ELR (cell line): ENCODE measurements at regions not wholly inside any gene's neighbourhood (a gene's known extent, or its start where the extent isn't known, plus 50 kb on each side); places are given as distances from the start of the nearest gene placed in this dataset.
"Not testable (repeated sequence)": the region's sequence is repeated elsewhere in the genome, so short reads cannot be mapped to it uniquely, and the experiment has no call there.

ENCODE experiments used
- DNase-seq: peaks from one replicate; pipeline ENCODE4 v3.0.0-alpha.2; 2015; ENCODE audit warnings: low read depth

- no peak for DNase-seq
Measured at GRCh38 chr12:67842124-67842523, 147.1 kb upstream of the IFNG-AS1 start.

- DNase-seq = no peak
Measured at GRCh38 chr12:67843257-67843656, 146.0 kb upstream of the IFNG-AS1 start.

DNA sequence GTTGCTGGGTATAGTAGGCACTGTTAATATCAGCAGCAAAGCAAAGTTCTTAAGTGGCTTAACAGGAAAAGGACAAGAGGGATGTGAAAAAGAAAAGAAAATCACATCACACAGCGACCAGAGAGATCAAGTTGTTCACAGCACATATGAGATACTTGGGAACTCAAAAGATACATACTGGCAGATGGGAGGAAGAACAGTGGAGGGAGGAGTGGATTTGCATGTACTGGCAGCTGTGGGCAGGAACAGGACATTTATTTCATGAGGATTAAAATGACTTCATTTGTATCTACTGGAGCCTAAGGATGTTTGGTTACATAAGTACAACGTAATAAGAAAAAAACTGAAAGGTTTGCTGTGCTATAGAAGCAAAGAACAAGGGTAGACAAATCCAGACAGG is 136.5 kb upstream of the IFNG-AS1 start:
- DNase-seq = no peak

DNA sequence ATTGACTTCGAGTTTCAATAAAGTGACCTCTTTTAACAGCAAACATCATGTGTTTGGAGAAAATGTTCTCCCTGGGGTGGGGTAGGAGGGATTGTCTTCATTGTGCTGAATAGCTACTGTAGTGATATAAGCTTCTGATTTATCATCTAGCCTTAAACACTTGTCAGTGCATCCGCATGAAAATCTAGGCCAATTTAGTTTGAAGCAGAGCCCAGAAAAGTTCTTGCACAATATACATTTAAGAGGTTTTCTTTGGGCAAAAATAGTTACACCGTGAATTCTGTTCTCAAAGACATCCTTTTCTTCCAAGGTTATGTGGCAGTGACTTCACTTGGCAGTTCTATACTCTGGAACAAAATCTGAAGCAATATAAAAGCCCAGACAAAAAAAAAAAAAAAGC is 136.0 kb upstream of the IFNG-AS1 start:
- DNase-seq = no peak

DNA sequence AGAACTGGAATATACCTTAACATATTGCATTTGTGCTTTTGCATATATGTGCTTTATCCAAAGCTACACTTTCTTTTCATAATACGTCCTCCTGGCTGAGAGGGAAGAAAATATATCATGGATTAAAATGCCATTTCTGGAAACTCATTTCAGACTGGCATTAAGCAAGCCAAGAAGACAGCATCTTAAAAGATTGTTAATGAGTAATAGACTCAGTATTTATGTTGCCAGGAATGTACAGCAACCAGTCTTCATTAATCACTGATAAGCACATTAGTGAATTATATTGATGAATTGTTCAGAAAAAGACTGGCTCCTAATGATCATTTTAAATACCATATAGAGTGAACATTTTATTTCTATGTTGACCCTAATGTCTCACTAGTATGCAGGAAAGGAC is 134.9 kb upstream of the IFNG-AS1 start:
- no peak for DNase-seq

GRCh38 chr12:67855103-67855502 is 134.1 kb upstream of the IFNG-AS1 start:
- DNase-seq = peak; percentile 3

DNA sequence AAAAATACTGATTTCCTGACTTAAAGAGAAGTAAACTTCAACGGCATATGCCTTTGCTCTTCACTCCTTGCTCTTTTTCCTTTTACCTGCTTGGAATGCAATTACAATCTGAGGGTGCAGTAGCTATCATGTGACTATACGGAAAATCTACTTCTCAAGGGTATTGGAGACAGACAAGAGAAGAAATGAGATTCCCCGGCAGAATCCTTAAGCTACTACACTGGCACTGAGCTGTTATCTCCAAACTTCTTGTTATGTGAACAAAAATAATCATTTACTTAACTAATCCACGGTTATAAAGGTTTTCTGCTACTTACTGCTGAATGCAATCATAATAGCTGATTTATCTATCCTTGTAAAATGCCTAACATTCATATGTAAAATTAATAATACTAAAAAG is 118.0 kb upstream of the IFNG-AS1 start:
- DNase-seq = no peak

- no peak for DNase-seq
Measured at GRCh38 chr12:67873355-67873754, 115.9 kb upstream of the IFNG-AS1 start.

GRCh38 chr12:67876305-67876915 is 112.8 kb upstream of the IFNG-AS1 start:
- DNase-seq = no peak

DNA sequence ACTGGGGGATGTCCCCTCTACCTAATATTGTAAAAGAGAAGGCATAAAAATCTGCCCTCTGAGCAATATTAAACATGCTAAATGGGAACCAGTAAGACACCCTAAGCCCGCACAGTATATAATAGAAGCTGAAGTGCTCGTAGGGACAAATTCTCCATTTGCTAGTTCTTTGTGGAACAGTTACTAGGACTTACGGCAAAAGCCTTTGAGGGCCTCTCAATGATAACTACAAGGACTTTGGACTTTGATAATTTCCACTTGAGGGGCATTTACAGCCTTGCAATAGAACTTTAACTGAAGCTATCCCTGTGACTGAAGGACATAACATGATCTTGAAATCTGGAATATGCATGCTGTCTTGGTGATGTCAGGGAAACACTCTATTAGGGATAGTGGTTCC is 111.5 kb upstream of the IFNG-AS1 start:
- DNase-seq = no peak

DNA sequence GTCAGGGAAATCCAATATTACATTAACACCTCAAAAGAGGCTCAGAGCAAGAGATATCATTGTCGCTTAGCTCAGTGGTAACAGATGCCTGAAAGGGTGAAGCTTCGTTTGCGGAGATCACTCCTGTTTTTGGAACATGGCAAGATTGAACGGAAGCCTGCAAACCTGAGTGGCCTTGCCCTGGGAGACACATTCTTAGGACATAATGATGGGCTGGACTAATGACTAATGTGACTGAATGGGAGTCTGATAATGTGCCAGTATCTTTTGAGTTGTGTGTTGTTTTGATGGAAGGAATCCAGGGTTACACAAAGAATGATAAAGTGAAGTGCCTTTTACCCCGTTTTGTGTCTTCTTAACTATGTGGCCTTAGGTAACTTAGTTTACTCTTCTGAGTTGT is 109.3 kb upstream of the IFNG-AS1 start:
- DNase-seq = no peak

DNA sequence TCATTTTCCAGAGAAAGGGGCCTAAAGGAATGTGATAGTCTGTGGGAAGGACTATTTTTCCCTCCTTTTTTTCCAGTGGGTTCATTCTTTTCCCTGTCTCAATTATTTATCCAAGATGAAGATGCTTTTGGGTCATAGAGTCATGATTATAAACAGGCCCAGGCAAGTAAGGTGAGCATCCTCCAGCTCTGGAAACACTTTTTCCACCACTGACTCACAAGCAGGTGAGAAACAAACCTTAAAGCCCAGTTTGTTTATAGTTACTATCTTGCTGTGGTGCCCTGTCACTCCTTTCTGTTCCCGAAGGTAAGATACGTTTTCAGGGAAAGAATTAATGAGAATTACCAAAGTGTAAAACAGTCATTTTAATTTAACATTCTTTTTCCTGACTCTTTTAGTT is 107.7 kb upstream of the IFNG-AS1 start:
- no peak for DNase-seq

- DNase-seq = no peak
Measured at GRCh38 chr12:67884596-67884995, 104.7 kb upstream of the IFNG-AS1 start.

DNA sequence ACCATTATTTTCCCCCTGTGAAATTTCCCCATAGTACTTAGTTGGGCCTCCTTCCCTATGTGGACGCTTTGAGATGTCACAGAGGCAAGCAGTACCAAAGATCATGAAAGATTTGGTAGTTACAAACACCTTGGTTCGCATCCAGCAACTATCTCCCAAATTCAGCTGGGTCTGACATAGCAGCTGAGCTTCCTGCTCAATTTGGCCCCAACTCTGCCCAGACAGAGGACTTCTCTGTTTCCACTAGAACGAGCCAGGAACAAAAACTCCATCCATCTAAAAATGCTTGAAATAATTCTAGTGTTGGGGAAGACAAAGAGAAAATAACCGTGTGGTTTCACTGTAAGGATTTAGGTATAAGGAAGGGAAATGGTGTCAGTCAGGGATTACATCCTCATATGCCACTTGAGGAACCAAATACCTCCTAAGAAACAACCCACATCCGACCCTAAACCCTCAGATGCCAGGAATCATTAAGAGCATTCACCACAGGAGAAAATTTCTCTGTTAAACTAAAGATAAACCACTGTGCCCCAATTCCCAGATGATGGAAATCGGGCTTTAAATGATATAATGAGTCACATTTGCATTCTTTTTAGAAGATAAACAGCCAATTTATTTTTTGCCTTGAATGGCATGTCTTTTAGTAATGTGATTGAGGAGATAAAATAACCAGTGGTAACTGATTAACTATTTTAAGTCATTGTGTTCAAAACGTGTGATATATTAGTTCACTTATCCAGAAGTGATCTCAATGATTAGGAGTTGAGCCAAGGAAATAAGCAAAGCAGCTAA is 103.7 kb upstream of the IFNG-AS1 start:
- DNase-seq = peak; percentile 3

GRCh38 chr12:67887065-67887464 is 102.2 kb upstream of the IFNG-AS1 start:
- no peak for DNase-seq

GRCh38 chr12:67889931-67890330 is 99.3 kb upstream of the IFNG-AS1 start:
- DNase-seq = no peak

GRCh38 chr12:67890726-67891258 is 98.5 kb upstream of the IFNG-AS1 start:
- DNase-seq = no peak

GRCh38 chr12:67891596-67891995 is 97.7 kb upstream of the IFNG-AS1 start:
- DNase-seq = no peak

GRCh38 chr12:67892259-67893021 is 96.8 kb upstream of the IFNG-AS1 start:
- no peak for DNase-seq

- no peak for DNase-seq
Measured at GRCh38 chr12:67893022-67893580, 96.1 kb upstream of the IFNG-AS1 start.

DNA sequence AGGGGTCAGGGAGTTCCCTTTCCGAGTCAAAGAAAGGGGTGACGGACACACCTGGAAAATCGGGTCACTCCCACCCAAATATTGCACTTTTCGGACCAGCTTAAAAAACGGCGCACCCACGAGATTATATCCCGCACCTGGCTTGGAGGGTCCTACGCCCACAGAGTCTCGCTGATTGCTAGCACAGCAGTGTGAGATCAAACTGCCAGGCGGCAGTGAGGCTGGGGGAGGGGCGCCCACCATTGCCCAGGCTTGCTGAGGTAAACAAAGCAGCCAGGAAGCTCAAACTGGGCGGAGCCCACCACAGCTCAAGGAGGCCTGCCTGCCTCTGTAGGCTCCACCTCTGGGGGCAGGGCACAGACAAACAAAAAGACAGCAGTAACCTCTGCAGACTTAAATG is 88.8 kb upstream of the IFNG-AS1 start:
- not testable (repeated sequence) for DNase-seq

DNA sequence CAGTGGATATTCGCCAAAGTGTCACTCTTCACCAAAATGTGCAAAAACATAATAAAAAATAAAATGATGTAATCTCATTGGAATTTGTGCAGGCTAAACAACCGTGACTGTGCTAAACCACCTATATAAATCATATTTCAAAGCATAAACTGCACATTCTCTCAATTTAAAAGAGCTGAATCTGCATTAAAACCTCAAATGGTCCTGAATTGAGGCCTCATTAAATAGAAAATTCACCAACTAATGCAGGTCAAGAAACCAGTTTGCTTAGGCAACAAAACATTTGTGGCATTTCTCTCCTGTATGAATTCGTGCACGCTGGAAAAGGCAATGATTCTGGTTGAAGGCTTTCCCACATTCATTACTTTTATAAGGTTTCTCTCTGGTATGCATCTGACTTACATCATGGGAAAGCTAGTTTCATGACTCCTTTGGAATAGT is 80.1 kb upstream of the IFNG-AS1 start:
- DNase-seq = peak; percentile 88
